NT2/D1 (cell line): ENCODE measurements at regions not wholly inside any gene's neighbourhood (a gene's known extent, or its start where the extent isn't known, plus 50 kb on each side); places are given as distances from the start of the nearest gene placed in this dataset.

Source experiments
- SUZ12 ChIP-seq: IDR thresholded peaks from 2 replicates; pipeline ENCODE4 v1.6.1; 2011; ENCODE audit not compliant: insufficient read length, insufficient read depth; ENCODE audit errors: extremely low read depth
- YY1 ChIP-seq: IDR thresholded peaks from 2 replicates; pipeline ENCODE4 v1.6.1; 2011; ENCODE audit not compliant: insufficient read length, insufficient read depth
- ZNF274 ChIP-seq: IDR thresholded peaks from 2 replicates; pipeline ENCODE4 v1.6.1; 2011; ENCODE audit warnings: mild to moderate bottlenecking, low read depth, low read length

DNA sequence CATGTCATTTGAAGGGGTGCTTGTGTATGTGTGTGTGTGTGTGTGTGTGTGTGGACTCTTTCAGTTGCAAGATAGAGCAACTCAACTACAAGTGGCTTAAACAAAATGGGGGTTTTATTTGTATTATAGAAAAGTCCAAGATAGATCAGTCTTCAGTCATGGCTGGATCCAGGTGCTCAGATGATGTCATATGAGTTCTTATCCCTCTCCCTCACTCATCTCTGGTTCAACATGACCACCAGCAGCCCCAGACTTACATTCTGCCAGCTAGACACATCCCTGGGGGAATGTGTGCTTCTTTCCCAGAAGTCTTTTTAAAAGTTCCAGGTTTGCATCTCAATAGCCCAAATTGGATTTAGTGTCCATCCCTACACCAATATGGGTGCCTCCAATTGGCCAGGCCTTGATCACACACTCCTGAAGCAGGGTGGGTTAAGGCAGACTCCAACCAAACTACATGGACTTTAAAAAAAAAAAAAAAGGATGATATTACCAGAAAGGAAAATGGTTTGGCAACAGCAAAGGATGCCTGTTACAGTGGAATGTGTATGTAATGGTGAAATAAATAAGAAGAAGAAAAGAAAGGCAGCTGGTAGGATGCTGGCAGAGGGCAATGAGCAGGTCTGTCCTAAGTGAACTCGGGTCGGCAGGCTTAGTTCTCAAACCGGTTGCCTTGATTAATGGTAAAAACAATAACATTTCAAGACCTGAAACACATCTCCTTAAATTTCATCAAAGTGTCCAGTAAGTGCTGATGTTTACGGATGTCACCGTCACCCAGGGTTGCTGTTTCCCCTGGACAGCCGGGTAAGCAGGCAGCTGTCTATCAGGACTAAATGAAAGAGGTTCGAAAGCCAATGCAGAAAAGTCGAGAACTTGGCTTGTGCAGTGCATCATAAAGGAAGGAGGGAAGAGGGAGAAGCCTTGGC, 107.7 kb downstream of the SMIM20 start:
- TF ChIP-seq YY1, result no peak
- TF ChIP-seq ZNF274, result no peak
- no peak for TF ChIP-seq SUZ12
